NCI-H748 treated with DMSO at 0.1 percent for 48 hours (cell line): ENCODE measurements at regions not wholly inside any gene's neighbourhood (a gene's known extent, or its start where the extent isn't known, plus 50 kb on each side); places are given as distances from the start of the nearest gene placed in this dataset.

Source experiments
- DNase-seq: peaks from one replicate; lab custom pipeline; 2025; lab: John Stamatoyannopoulos, UW

GRCh38 chr10:36109399-36110023 is 467.4 kb upstream of the FZD8 start:
- no peak for DNase-seq

- no peak for DNase-seq
Observed at GRCh38 chr10:36097696-36098095, 455.6 kb upstream of the FZD8 start.

- no peak for DNase-seq
Observed at GRCh38 chr10:36096576-36096975, 454.5 kb upstream of the FZD8 start.

GRCh38 chr10:36094096-36094495 is 452.0 kb upstream of the FZD8 start:
- DNase-seq: no peak

GRCh38 chr10:36092116-36092515 is 450.0 kb upstream of the FZD8 start:
- no peak for DNase-seq

GRCh38 chr10:36091007-36091406 is 448.9 kb upstream of the FZD8 start:
- no peak for DNase-seq

GRCh38 chr10:36089790-36090440 is 447.8 kb upstream of the FZD8 start:
- DNase-seq: no peak

GRCh38 chr10:36087006-36088005 is 445.2 kb upstream of the FZD8 start:
- no peak for DNase-seq

- no peak for DNase-seq
Observed at GRCh38 chr10:36075196-36075595, 433.1 kb upstream of the FZD8 start.

GRCh38 chr10:36073796-36074345 is 431.8 kb upstream of the FZD8 start:
- no peak for DNase-seq

GRCh38 chr10:36068542-36068941 is 426.4 kb upstream of the FZD8 start:
- DNase-seq: no peak

GRCh38 chr10:36067748-36068147 is 425.7 kb upstream of the FZD8 start:
- DNase-seq: no peak

- DNase-seq: no peak
Observed at GRCh38 chr10:36066850-36067249, 424.8 kb upstream of the FZD8 start.

GRCh38 chr10:36066102-36066501 is 424.0 kb upstream of the FZD8 start:
- DNase-seq: no peak

- DNase-seq: no peak
Observed at GRCh38 chr10:36063396-36063795, 421.3 kb upstream of the FZD8 start.

GRCh38 chr10:36057731-36058130 is 415.6 kb upstream of the FZD8 start:
- no peak for DNase-seq

GRCh38 chr10:36057180-36057579 is 415.1 kb upstream of the FZD8 start:
- DNase-seq: no peak

GRCh38 chr10:36053775-36054174 is 411.7 kb upstream of the FZD8 start:
- no peak for DNase-seq

GRCh38 chr10:36053271-36053670 is 411.2 kb upstream of the FZD8 start:
- DNase-seq: no peak

GRCh38 chr10:36051500-36051991 is 409.4 kb upstream of the FZD8 start:
- no peak for DNase-seq

- no peak for DNase-seq
Observed at GRCh38 chr10:36050763-36051499, 408.8 kb upstream of the FZD8 start.

- no peak for DNase-seq
Observed at GRCh38 chr10:36048780-36049179, 406.7 kb upstream of the FZD8 start.
